ENCODE measurements at regions not wholly inside any gene's neighbourhood (a gene's known extent, or its start where the extent isn't known, plus 50 kb on each side); places are given as distances from the start of the nearest gene placed in this dataset.

- H3K27ac ChIP-seq (ENCODE audit: low read depth), result no peak overlapping the region
- H3K27me3 ChIP-seq (ENCODE audit: insufficient read depth), result no peaks in the 10 kb centered on the region
- H3F3A ChIP-seq (replicated peaks; ENCODE audit: low read depth), result no peaks in the 10 kb centered on the region
- no peak for TF ChIP-seq NANOG (IDR thresholded peaks at IDR 0.05; ENCODE audit: borderline replicate concordance)
- TF ChIP-seq EZH2 (IDR thresholded peaks at IDR 0.05; ENCODE audit: low read depth, unreplicated experiment), result no peak
- no peak for TF ChIP-seq CREB1 (CRISPR knock-in tag; IDR thresholded peaks at IDR 0.05; ENCODE audit: low read depth)
- TF ChIP-seq STAT1 (IDR thresholded peaks at IDR 0.05; ENCODE audit: unreplicated experiment), result no peak
- TF ChIP-seq CTCF (conservative IDR thresholded peaks at IDR 0.05; ENCODE audit: low read depth in 2 of 2), result no peak
- no peak for TF ChIP-seq REST (IDR thresholded peaks at IDR 0.05; ENCODE audit: unreplicated experiment)
- TF ChIP-seq, protein P1, sequence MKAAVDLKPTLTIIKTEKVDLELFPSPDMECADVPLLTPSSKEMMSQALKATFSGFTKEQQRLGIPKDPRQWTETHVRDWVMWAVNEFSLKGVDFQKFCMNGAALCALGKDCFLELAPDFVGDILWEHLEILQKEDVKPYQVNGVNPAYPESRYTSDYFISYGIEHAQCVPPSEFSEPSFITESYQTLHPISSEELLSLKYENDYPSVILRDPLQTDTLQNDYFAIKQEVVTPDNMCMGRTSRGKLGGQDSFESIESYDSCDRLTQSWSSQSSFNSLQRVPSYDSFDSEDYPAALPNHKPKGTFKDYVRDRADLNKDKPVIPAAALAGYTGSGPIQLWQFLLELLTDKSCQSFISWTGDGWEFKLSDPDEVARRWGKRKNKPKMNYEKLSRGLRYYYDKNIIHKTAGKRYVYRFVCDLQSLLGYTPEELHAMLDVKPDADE (IDR thresholded peaks at IDR 0.05), result no peak
- no peak for TF ChIP-seq ZNF114 (CRISPR knock-in tag; IDR thresholded peaks at IDR 0.05)
- no peak for TF ChIP-seq EZH2phosphoT487 (IDR thresholded peaks at IDR 0.05; ENCODE audit: unreplicated experiment)
- TF ChIP-seq POLR2AphosphoS5 (IDR thresholded peaks at IDR 0.05; ENCODE audit: low read depth), result no peak
- TF ChIP-seq ZNF331 (CRISPR knock-in tag; IDR thresholded peaks at IDR 0.05; ENCODE audit: low read depth), result no peak
- TF ChIP-seq, protein P2, sequence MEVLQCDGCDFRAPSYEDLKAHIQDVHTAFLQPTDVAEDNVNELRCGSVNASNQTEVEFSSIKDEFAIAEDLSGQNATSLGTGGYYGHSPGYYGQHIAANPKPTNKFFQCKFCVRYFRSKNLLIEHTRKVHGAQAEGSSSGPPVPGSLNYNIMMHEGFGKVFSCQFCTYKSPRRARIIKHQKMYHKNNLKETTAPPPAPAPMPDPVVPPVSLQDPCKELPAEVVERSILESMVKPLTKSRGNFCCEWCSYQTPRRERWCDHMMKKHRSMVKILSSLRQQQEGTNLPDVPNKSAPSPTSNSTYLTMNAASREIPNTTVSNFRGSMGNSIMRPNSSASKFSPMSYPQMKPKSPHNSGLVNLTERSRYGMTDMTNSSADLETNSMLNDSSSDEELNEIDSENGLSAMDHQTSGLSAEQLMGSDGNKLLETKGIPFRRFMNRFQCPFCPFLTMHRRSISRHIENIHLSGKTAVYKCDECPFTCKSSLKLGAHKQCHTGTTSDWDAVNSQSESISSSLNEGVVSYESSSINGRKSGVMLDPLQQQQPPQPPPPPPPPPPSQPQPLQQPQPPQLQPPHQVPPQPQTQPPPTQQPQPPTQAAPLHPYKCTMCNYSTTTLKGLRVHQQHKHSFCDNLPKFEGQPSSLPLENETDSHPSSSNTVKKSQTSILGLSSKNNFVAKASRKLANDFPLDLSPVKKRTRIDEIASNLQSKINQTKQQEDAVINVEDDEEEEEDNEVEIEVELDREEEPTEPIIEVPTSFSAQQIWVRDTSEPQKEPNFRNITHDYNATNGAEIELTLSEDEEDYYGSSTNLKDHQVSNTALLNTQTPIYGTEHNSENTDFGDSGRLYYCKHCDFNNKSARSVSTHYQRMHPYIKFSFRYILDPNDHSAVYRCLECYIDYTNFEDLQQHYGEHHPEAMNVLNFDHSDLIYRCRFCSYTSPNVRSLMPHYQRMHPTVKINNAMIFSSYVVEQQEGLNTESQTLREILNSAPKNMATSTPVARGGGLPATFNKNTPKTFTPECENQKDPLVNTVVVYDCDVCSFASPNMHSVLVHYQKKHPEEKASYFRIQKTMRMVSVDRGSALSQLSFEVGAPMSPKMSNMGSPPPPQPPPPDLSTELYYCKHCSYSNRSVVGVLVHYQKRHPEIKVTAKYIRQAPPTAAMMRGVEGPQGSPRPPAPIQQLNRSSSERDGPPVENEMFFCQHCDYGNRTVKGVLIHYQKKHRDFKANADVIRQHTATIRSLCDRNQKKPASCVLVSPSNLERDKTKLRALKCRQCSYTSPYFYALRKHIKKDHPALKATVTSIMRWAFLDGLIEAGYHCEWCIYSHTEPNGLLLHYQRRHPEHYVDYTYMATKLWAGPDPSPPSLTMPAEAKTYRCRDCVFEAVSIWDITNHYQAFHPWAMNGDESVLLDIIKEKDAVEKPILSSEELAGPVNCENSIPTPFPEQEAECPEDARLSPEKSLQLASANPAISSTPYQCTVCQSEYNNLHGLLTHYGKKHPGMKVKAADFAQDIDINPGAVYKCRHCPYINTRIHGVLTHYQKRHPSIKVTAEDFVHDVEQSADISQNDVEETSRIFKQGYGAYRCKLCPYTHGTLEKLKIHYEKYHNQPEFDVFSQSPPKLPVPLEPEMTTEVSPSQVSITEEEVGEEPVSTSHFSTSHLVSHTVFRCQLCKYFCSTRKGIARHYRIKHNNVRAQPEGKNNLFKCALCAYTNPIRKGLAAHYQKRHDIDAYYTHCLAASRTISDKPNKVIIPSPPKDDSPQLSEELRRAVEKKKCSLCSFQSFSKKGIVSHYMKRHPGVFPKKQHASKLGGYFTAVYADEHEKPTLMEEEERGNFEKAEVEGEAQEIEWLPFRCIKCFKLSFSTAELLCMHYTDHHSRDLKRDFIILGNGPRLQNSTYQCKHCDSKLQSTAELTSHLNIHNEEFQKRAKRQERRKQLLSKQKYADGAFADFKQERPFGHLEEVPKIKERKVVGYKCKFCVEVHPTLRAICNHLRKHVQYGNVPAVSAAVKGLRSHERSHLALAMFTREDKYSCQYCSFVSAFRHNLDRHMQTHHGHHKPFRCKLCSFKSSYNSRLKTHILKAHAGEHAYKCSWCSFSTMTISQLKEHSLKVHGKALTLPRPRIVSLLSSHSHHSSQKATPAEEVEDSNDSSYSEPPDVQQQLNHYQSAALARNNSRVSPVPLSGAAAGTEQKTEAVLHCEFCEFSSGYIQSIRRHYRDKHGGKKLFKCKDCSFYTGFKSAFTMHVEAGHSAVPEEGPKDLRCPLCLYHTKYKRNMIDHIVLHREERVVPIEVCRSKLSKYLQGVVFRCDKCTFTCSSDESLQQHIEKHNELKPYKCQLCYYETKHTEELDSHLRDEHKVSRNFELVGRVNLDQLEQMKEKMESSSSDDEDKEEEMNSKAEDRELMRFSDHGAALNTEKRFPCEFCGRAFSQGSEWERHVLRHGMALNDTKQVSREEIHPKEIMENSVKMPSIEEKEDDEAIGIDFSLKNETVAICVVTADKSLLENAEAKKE (CRISPR knock-in tag; IDR thresholded peaks at IDR 0.05), result no peak
- no peak for TF ChIP-seq JUNB (IDR thresholded peaks at IDR 0.05; ENCODE audit: unreplicated experiment)
- no peaks in the 10 kb centered on the region for H3K9me2 ChIP-seq (ENCODE audit: insufficient read depth)
- no peak overlapping the region for H3K27ac Mint-ChIP-seq
- H3K4me3 Mint-ChIP-seq, result no peak overlapping the region
- H3K4me3 ChIP-seq, result no peak overlapping the region
- H3K4me1 ChIP-seq (ENCODE audit: insufficient read depth), result no peaks in the 10 kb centered on the region
- H3K4me1 Mint-ChIP-seq, result no peaks in the 10 kb centered on the region
- peaks cover 10% of the 10 kb centered on the region; the same call in 2 of the 3 replicates for H3K9me3 Mint-ChIP-seq
- no peaks in the 10 kb centered on the region for H3K79me2 ChIP-seq (replicated peaks; ENCODE audit: insufficient read depth)
- no peak overlapping the region for H2AFZ ChIP-seq
- no peaks in the 10 kb centered on the region for H4K20me1 ChIP-seq (replicated peaks; ENCODE audit: insufficient read depth)
- no peak for DNase-seq (ENCODE audit: low spot score)
- H3K27me3 Mint-ChIP-seq (ENCODE audit: insufficient read depth, low read depth, poor library complexity), result no peaks in the 10 kb centered on the region
- ATAC-seq, result no peak
- H3K4me2 ChIP-seq, result no peak overlapping the region
- H3K36me3 Mint-ChIP-seq (ENCODE audit: low read depth), result peaks cover 4% of the 10 kb centered on the region; the same call in 1 of the 3 replicates
- H3K36me3 ChIP-seq (ENCODE audit: insufficient read depth), result no peaks in the 10 kb centered on the region
Measured at GRCh38 chr16:60882816-60883215, 1153.4 kb downstream of the CDH8 start.
